ENCODE measurements at regions not wholly inside any gene's neighbourhood (a gene's known extent, or its start where the extent isn't known, plus 50 kb on each side); places are given as distances from the start of the nearest gene placed in this dataset.

- TF ChIP-seq CTCF (conservative IDR thresholded peaks at IDR 0.05), result no peak
- TF ChIP-seq EZH2 (IDR thresholded peaks at IDR 0.05; ENCODE audit: low read depth), result no peak
Observed at GRCh38 chr18:59767732-59768131, 70.5 kb upstream of the CCBE1 start.
